Cerebellar cortex (tissue), 1 donor: ENCODE measurements at regions not wholly inside any gene's neighbourhood (a gene's known extent, or its start where the extent isn't known, plus 50 kb on each side); places are given as distances from the start of the nearest gene placed in this dataset.

Experiments used
- DNase-seq: peaks from one replicate; pipeline ENCODE4 v3.0.0-alpha.2; 2015; ENCODE audit warnings: low spot score

DNA sequence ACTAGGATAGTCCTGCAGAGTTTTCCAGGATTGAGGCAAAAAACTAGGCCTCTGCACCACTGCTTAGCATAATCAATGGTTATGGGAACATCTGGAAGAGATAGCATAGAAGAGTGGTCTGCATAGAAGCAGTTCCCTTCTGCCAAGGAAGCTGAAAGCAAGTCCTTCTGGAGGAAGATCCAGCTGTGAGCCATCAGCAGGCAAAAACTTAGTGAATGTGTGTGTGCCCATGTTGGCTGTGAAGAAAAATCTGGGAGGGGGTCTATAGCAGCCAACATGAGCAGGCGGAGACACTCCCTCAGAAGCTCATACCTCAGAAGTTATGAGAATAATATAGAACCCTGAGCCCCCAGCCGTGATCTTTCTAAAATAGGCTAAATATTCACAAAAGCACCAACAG lies 228.1 kb upstream of the STEAP1 start:
- DNase-seq, result no peak

- peak; percentile 70 for DNase-seq
These were observed 227.6 kb upstream of the STEAP1 start for GRCh38 chr7:89926701-89927100.

GRCh38 chr7:89927762-89928161 lies 226.5 kb upstream of the STEAP1 start:
- no peak for DNase-seq

- DNase-seq, result no peak
These were observed 225.8 kb upstream of the STEAP1 start for GRCh38 chr7:89928451-89928850.

- DNase-seq, result no peak
These were observed 220.2 kb upstream of the STEAP1 start for GRCh38 chr7:89934101-89934500.

- no peak for DNase-seq
These were observed 210.7 kb upstream of the STEAP1 start for GRCh38 chr7:89943525-89944050.

DNA sequence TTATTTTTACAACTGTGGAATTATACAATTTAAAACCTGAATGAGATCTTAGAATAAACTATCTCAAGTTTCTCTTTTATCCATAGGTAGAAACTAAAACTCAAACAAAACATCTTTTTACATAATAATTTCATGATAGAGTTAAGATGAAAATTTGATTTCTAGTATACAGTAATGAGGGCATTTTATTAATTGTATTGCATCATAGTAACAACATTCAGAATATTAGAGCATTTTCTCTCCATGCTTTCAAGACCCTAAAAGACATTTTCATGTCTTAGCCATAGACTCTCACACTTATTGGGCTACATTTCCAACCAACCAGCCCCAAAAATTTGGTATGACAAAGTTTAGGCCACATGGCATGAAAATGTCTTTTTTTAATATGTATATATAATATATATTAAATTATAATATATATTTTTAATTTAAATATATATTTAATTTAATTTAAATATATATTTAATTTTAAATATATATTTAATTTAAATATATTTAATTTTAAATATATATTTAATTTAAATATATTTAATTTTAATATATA lies 195.7 kb upstream of the STEAP1 start:
- DNase-seq, result no peak

DNA sequence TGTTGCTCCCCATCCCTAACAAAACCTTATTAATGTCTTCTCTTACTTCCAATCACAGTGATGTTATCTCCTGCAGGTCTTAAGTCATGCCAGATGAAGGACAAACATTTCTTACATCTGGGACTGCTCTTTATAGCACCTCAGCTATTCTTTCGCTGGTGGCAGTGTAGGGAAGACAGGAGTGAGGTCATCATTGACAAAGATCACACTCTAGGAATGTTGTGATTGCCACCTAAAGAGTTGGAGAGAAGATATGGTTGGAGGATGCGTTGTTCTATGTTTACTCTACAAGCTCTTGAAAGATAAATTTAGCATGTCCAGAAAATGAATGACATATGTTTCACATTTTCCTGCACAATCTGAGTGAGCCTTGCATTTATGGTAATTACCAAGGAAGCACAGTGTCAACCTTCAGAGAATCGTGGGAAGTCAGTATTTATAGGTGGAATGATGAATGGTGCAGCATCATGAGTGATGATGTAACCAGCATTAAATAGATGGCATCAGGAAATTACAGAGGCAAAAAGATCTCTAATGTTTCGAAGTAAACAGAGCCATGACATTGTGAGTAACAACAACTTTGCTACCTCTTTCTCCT lies 188.1 kb upstream of the STEAP1 start:
- no peak for DNase-seq

DNA sequence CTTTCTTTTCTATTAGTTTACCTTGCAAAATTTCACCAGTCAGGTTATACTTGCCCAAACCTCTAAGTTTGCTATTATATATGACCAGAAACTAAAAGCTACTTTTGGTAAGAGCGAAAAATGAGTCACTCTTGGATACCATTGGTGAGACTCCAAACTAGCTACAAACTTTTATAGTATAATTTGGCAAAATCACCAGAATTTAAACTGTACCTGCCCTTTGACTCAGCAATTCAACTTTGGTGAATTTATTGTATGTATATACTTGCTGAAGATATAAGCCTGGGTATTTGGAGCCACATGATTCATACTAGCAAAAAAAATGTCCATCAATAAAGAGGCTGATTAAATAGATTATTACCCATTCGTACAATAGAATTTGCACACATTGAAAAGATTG lies 178.7 kb upstream of the STEAP1 start:
- no peak for DNase-seq

- no peak for DNase-seq
These were observed 166.6 kb upstream of the STEAP1 start for GRCh38 chr7:89987665-89988064.

DNA sequence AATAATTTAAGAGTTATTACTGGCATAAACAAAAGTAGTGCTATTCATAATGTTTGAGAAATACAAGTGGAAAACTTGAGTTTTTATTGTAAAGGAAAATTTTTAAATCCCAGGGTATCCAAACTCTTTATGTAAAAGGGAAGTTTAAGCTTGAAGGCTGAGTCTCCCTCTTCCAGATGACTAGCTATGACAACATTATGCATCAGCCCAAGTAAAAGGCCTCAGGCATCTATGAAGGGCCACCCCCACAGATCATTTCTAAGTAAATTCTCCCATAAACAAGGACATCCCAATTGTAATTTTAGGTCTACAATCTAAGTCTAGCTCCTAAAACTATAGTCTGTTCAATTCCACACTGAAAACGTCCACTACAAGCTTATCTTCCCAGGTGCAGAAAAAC lies 166.2 kb upstream of the STEAP1 start:
- no peak for DNase-seq

GRCh38 chr7:89989454-89989853 lies 164.8 kb upstream of the STEAP1 start:
- DNase-seq, result no peak

- no peak for DNase-seq
These were observed 159.8 kb upstream of the STEAP1 start for GRCh38 chr7:89994483-89994882.

DNA sequence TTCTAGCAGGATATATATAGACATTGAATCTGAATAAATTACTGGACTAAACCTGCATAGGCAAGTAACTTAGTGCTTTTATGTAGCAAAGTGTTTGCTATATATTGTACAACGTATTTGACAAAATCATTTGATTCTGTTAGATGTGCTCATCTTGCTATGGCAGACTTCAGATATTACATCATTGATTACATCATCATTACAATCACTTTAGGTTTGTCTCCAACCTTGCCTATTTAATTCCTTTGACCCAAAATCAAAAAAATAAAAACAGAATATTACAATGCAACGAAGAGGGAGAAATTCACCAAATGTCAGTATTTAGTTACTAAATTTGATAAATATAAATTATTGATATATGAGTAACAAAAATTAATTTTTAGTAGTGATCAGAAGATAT lies 155.7 kb upstream of the STEAP1 start:
- DNase-seq, result no peak

- DNase-seq, result no peak
These were observed 148.4 kb upstream of the STEAP1 start for GRCh38 chr7:90005836-90006235.

- no peak for DNase-seq
These were observed 147.1 kb upstream of the STEAP1 start for GRCh38 chr7:90007001-90007654.

DNA sequence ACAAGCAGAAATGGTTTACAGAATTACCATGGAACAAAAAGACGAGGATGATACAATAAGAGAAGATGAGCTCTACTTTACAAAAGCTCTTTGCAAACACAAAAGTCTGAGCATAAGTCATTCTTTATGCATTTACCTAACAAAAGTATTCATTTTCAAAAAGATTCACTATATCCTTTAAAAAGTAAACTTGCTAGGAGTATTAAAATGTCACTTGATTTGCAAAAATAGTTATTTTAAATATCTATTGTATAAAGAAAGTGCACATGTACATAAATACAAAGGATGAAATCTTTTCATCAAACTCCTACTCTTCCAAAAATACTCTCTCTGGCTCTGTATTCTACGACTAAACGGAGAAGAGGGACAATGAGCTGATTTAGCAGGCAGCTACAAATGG lies 146.4 kb upstream of the STEAP1 start:
- DNase-seq, result no peak

- no peak for DNase-seq
These were observed 132.1 kb upstream of the STEAP1 start for GRCh38 chr7:90022213-90022612.

- no peak for DNase-seq
These were observed 128.5 kb upstream of the STEAP1 start for GRCh38 chr7:90025771-90026170.

DNA sequence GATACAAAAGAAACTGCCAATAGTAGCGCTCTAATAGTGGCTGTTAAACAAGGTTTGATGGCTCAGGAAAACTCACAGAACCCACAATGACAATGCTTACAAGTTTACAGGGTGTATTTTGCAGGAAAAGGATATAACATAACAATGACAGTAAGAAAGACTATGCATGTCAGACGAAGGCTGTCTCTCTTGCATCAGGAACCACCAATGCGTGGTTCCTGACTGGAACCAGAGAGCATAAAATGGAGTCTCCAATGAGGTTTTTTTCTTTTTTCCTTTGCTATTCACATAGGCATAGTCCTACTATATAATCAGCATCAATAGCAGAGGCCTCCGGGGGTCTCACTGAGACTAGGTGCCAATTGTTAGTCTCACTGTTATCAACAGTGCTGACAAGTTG lies 120.4 kb upstream of the STEAP1 start:
- DNase-seq, result no peak

GRCh38 chr7:90053094-90053493 lies 101.2 kb upstream of the STEAP1 start:
- no peak for DNase-seq

DNA sequence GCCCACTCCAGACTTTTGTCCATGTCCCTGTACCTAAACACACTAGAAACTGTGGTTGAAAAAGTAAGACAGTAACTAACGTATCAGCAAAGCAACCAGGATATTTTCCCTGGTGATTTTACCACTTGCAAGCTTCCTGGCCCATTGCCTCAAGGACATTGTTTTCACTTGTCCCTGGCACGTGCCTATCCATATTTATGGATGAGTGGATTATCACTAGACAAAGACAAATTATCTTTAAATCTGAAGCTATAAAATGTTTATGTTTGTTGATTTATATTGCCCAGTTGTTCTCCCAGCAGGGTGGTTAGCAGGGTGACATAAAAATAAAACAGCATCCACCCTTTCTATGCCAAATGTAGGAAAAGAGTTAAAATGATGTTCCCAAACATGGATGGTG lies 93.2 kb upstream of the STEAP1 start:
- DNase-seq, result no peak

DNA sequence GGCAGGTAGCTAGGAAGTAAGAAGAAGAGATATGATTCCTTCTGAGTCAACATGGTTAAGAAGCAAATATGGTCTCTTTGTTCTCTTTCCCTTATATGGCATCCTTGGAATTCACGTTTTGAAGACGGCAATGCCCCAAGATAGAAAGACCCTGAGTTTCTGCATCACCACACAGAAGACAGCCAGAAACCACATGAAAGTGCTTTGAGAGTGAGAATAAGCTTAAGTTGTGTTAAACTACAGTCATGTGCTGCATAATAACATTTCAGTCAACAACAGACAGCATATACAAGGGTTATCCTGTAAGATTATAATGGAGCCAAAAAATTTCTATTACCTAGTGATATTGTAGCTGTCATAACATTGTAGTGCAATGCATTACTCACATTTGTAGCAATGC lies 89.9 kb upstream of the STEAP1 start:
- DNase-seq, result no peak

GRCh38 chr7:90067171-90067570 lies 87.1 kb upstream of the STEAP1 start:
- DNase-seq, result no peak
